ENCODE measurements at regions not wholly inside any gene's neighbourhood (a gene's known extent, or its start where the extent isn't known, plus 50 kb on each side); places are given as distances from the start of the nearest gene placed in this dataset.
"Not testable (repeated sequence)": the region's sequence is repeated elsewhere in the genome, so short reads cannot be mapped to it uniquely, and the experiment has no call there.

GRCh38 chr1:226461087-226461486, 53.2 kb upstream of the PARP1 start:
- ATAC-seq (ENCODE audit: low read depth): no peak
- ChIA-PET POLR2A (no interaction called here), CTCF (no interaction called here)
- H3K9me3 Mint-ChIP-seq: peaks cover 4% of the 10 kb centered on the region
- TF ChIP-seq CTCF (IDR thresholded peaks at IDR 0.05): no peak
- peaks cover 5% of the 10 kb centered on the region for H3K4me1 Mint-ChIP-seq
- intact Hi-C loops (cut with micrococcal nuclease): no loop called here
- no peak overlapping the region for H3K27ac Mint-ChIP-seq
- H3K4me3 Mint-ChIP-seq: no peak overlapping the region
- DNase-seq: no peak
- H3K27me3 Mint-ChIP-seq: peaks cover 4% of the 10 kb centered on the region
- H3K36me3 Mint-ChIP-seq (ENCODE audit: low read depth): no peaks in the 10 kb centered on the region

GRCh38 chr1:226463925-226464586, 56.2 kb upstream of the PARP1 start:
- no peak for DNase-seq
- no peaks in the 10 kb centered on the region for H3K4me1 Mint-ChIP-seq
- H3K27me3 Mint-ChIP-seq: peaks cover 14% of the 10 kb centered on the region
- no peaks in the 10 kb centered on the region for H3K36me3 Mint-ChIP-seq (ENCODE audit: low read depth)
- H3K27ac Mint-ChIP-seq: no peak overlapping the region
- ChIA-PET CTCF (no interaction called here), POLR2A (no interaction called here)
- intact Hi-C loops (cut with micrococcal nuclease): no loop called here
- no peak overlapping the region for H3K4me3 Mint-ChIP-seq
- H3K9me3 Mint-ChIP-seq: peaks cover 4% of the 10 kb centered on the region
- ATAC-seq (ENCODE audit: low read depth): no peak
- no peak for TF ChIP-seq CTCF (IDR thresholded peaks at IDR 0.05)

- H3K36me3 Mint-ChIP-seq (ENCODE audit: low read depth); H3K4me3 Mint-ChIP-seq; H3K27ac Mint-ChIP-seq; CTCF ChIA-PET; DNase-seq; H3K9me3 Mint-ChIP-seq; H3K4me1 Mint-ChIP-seq; POLR2A ChIA-PET; intact Hi-C loops (cut with micrococcal nuclease); ATAC-seq (ENCODE audit: low read depth): not testable (repeated sequence)
- peaks cover 14% of the 10 kb centered on the region for H3K27me3 Mint-ChIP-seq
These were observed 56.7 kb upstream of the PARP1 start for GRCh38 chr1:226464587-226464971.

- ChIA-PET POLR2A (no interaction called here), CTCF (no interaction called here)
- DNase-seq (no peak), ATAC-seq (ENCODE audit: low read depth) (no peak)
- intact Hi-C loops (cut with micrococcal nuclease): no loop called here
- H3K9me3 Mint-ChIP-seq: peaks cover 4% of the 10 kb centered on the region
- H3K4me3 Mint-ChIP-seq: no peak overlapping the region
- no peak for TF ChIP-seq CTCF (IDR thresholded peaks at IDR 0.05)
- H3K27ac Mint-ChIP-seq: no peak overlapping the region
- peaks cover 14% of the 10 kb centered on the region for H3K27me3 Mint-ChIP-seq
- no peaks in the 10 kb centered on the region for H3K36me3 Mint-ChIP-seq (ENCODE audit: low read depth)
- no peaks in the 10 kb centered on the region for H3K4me1 Mint-ChIP-seq
These were observed 58.4 kb upstream of the PARP1 start for GRCh38 chr1:226466296-226466695.

- Mint-ChIP-seq H3K27ac (no peak overlapping the region), H3K27me3 (peaks cover 14% of the 10 kb centered on the region), H3K36me3 (ENCODE audit: low read depth) (no peaks in the 10 kb centered on the region), H3K9me3 (no peaks in the 10 kb centered on the region), H3K4me3 (no peak overlapping the region), H3K4me1 (no peaks in the 10 kb centered on the region)
- ATAC-seq (ENCODE audit: low read depth): no peak
- POLR2A ChIA-PET: no interaction called here
- TF ChIP-seq CTCF (IDR thresholded peaks at IDR 0.05): no peak
- DNase-seq: no peak
- CTCF ChIA-PET: no interaction called here
- intact Hi-C loops (cut with micrococcal nuclease): no loop called here
These were observed 59.5 kb upstream of the PARP1 start for GRCh38 chr1:226467443-226467842.

All from activated B cell treated with CpG ODN at 0.5 μM for 24 hours (primary cell).